HG02759 (cell line): ENCODE measurements at regions not wholly inside any gene's neighbourhood (a gene's known extent, or its start where the extent isn't known, plus 50 kb on each side); places are given as distances from the start of the nearest gene placed in this dataset.
"Not testable (repeated sequence)": the region's sequence is repeated elsewhere in the genome, so short reads cannot be mapped to it uniquely, and the experiment has no call there.

Experiments used
- ATAC-seq: cut with Tn5 transposase; IDR thresholded peaks from one replicate; pipeline ENCODE4 v1.9.1; 2021; ENCODE audit warnings: mild to moderate bottlenecking, moderate library complexity; ENCODE audit not compliant: unreplicated experiment

GRCh38 chr14:43745746-43746145 is 761.3 kb downstream of the FSCB start:
- no peak for ATAC-seq

DNA sequence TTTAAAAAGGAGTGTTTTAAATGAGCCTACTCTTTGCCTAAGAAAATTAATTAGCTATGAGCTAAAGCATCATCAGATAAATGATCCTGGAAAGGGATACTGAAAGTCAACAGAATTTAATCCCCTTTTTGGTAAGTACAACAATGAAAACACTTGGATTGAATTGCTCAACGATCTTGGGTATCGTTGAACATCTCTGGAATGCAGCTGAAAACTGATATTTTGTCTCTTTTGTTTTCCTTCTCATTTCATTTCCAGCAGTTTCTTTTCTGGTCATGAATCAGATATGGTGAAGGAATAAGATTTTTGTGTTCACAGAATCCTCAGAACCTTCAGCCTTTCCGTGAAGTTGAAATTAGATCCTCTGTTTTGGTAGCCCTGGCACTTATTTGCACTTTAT is 771.2 kb downstream of the FSCB start:
- ATAC-seq = no peak

DNA sequence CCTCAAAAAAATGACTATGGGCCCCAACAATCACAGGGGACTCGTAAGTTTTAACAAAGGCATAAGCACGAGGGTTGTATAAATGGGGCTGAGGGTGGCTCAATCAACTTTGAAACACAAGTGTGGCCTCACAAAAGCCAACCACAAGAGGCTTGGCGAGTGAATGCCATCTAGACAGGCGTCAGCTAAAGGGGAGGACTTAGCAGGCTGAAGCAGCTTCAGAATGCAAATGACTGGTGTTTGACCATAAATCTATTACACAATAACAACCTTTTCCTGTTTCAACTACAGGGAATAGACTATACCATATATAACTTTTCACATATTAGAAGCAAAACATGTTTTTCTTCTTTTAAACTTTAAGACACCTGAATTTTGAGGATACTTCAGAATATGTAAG is 777.9 kb downstream of the FSCB start:
- ATAC-seq = no peak

GRCh38 chr14:43706900-43707299 is 800.2 kb downstream of the FSCB start:
- ATAC-seq = no peak

GRCh38 chr14:43698561-43699284 is 808.4 kb downstream of the FSCB start:
- not testable (repeated sequence) for ATAC-seq

GRCh38 chr14:43697003-43697402 is 810.1 kb downstream of the FSCB start:
- no peak for ATAC-seq

DNA sequence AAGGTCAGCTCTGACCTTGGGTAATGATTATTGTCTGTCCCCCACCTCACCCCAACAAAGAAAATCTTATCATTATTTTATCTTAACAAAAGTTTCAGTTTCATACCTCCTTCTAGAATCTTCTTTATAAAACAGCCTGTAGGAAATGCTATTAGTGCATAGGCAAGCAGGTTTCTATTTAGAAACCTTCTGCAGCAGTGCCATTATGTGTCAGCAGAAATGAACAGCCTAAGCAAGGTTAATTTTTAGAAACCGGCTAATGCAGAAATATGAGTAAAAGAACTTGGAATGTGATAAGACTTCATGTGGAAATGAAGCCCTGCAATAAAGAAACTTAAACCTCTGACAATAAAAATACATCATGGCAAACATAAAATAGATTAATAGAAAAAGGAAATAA is 814.4 kb downstream of the FSCB start:
- ATAC-seq = no peak

DNA sequence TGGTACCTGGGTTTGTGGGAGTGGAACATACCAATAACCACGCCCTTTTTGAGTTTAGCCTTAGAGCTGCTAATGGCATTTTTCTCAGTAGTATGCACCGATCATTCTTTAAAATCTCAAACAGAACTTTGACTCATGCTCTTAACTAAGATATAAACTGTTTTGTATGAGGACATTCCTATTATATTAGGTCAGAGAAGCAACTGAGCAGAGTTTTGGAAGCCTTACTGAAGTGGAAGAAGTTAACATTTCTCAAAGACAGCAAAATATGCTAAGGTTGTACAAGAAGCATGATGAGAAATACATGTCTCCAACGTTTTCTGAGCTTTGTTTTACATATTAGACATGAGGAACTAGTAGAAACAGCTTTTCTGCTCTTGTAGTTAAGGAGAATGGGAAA is 819.2 kb downstream of the FSCB start:
- no peak for ATAC-seq

DNA sequence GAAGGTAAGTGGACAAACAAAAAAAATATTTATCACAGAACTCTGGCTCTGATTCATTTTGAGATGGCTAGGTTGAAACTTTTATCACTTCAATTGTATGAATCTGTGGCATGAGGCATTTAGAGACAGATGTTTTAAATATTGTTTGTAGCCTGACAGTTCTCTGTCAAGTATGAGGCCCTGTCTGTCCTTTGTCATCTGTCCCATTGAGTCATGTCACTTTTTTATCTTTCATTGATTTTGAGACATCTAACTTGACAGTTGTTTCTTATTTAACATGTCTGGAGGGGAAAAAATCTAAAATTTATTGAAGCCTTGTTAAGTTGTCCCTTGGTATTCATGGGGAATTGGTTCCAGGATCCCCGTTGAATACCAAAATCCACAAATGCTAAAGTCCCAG is 829.5 kb downstream of the FSCB start:
- no peak for ATAC-seq

DNA sequence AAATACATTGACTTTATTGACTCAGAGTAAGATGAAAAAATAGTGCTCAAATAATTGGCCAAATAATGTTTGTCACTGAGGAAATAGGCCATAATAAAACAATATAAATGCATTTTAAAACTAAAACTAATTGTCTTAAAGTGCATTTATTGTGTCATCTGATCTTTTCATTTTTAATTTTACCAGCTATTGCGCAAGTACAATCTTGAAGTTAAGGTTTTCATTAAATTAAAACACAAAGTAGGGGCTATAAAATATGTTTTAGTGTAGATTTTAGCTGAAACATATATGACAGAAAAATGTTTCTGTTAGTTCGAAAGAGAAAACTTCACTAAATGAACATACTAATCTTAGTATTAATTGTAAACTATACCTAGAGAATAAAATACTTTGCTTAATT is 832.8 kb downstream of the FSCB start:
- ATAC-seq = no peak

- no peak for ATAC-seq
Measured at GRCh38 chr14:43671716-43672485, 835.2 kb downstream of the FSCB start.

DNA sequence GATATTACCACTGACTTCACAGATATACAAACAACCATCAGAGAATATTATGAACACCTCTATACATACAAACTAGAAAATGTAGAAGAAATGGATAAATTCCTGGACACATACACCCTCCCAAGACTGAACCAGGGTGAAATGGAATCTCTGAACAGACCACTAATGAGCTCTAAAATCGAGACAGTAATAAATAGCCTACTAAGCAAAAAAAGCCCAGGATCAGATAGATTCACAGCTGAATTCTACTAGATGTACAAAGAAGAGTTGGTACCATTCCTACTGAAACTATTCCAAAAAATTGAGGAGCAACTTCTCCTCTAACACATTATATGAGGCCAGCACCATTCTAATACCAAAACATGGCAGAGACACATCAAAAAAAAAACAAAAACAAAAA is 837.7 kb downstream of the FSCB start:
- no peak for ATAC-seq

DNA sequence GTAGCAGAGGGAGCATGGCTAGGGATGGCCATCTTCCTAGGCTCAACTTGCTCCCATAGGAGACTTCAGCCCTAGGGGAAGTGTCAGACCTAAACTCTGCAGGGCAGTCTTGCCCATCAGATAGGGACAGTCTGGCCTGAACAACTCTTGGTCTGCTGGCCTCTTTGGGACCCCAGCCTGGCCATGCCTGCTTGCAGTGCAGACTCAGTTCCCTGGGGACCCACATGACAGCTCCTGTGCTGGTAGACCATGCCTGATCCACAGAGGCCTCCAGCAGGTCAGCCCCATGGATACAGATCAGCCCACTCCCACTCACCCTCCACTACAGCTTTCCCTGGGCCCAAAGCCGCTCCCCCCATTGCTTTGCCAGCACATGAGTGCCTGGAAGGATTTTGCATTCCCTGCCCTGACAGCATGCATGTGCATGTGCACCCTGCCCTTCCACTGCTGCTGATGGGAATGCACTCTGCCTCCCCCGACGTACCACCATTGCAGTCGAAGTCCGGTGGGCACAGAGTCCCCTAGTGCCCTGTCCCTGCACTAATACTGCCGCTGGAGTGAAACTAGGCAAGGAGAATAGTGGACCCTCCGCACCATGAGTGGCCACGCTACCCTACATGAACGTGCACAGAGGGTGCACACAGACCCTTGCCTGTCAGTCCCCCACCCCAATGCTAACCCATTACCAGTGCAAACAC is 841.4 kb downstream of the FSCB start:
- ATAC-seq = no peak

DNA sequence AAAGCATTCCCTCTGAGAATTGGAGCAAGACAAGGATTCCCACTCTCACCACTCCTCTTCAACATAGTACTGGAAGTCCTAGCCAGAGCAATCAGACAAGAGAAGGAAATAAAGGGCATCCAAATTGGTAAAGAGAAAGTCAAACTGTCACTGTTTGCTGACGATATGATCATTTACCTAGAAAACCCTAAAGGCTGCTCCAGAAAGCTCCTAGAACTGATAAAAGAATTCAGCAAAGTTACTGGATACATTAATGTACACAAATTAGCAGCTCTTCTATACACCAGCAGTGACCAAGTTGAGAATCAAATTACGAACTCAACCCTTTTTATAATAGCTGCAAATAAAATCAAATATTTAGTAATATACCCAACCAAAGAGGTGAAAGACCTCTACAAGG is 851.9 kb downstream of the FSCB start:
- not testable (repeated sequence) for ATAC-seq

DNA sequence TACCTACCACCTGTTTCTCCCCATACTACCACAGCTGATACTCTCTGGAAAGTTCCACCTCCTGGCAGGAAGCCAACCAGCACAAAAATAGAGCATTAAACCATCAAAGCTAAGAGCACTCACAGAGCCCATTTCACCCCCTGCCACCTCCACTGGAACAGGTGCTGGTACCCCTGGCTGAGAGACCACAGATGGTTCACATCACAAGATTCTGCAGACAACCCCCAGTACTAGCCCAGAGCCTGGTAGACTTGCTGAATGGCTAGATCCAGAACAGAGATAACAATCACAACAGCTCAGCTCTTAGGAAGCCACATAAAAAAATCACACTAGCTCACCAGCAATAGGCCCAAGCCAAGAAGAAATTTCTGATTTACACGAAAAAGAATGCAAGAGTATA is 855.2 kb downstream of the FSCB start:
- no peak for ATAC-seq

DNA sequence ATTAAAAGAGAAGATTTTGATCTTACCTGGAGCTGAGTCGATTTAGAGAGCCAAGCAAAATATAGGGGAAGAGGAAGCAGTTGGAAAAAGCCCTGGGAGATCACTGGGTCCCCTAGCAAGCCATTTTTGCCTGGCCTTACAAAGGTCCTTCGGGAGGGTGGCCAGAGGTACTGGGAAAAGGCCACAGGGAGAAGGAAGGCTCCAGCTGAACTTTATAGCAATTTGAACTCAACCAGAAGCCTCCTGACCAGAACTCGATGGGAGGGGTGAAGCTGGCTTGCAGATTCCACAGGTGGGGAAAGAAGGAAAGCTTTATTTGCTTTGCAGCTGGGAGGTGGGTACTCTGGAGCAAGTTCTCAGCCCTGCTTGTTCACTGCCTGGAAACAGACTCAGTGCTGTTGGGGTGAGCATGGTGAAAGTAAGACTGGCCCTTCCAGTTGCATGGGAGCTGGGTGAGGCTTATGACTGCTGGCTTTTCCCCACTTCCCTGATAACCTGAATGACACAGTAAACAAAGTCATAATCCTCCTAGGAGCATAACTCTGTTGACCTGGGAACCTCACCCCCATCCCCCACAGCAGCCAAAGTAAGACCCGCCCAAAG is 855.8 kb downstream of the FSCB start:
- no peak for ATAC-seq

DNA sequence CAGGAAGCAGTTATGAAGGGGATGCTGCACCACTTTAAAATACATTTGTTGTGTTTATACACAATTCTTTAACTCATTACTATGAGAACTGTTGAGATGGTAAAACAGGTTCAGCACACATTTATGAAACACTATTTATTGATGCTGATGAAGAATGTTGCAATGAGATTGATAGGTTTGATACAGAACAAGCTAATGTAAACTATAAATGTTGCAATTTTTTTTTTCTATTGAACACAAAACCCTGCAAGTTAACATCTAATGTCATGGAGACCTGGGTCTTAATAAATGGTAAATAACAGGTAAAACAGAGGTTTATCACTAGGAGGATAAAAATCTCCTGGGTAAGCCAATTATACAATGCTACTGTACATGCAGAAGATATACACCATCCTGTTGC is 857.6 kb downstream of the FSCB start:
- no peak for ATAC-seq

- no peak for ATAC-seq
Measured at GRCh38 chr14:43647302-43647701, 859.8 kb downstream of the FSCB start.

GRCh38 chr14:43640718-43641267 is 866.3 kb downstream of the FSCB start:
- no peak for ATAC-seq

DNA sequence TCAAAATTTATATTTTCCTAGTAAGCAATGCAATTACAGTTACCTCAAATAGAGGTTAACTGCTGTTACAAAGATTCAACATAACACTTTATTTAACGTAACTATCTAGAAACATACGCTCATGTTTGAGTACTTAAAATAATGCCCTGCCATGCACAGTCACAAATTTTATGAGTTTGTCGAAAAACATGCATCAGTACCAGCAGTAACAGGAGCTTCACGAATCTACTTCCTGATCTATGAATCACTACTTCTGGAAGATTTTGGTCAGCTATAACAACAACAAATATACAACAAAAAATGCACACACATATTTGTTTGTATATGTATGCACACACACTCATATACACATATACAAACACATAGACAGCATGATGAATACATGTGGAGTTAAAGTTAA is 881.8 kb downstream of the FSCB start:
- ATAC-seq = no peak

DNA sequence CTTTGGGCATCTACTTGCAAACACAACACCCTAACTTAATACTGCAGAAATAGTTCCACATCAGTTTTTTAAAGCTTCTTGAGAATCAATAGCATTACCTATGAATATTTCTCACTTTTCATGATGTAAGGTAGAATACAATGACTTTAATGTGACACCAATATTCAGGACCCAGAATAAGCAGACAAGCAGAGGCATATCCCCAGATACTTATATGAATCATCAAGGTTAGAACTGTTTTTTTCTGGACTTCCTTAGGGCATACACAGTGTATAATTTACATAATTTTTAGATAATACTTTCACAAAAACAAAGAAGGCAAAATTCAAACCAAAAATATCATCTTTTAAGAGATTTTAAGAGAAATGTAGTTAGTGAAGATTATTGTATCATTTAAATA is 885.8 kb downstream of the FSCB start:
- ATAC-seq = no peak
